ENCODE measurements at regions not wholly inside any gene's neighbourhood (a gene's known extent, or its start where the extent isn't known, plus 50 kb on each side); places are given as distances from the start of the nearest gene placed in this dataset.

- ChIA-PET CTCF (no interaction called here), POLR2A (no interaction called here)
Observed at GRCh38 chr3:31125413-31126020, 231.1 kb upstream of the GADL1 start.

DNA sequence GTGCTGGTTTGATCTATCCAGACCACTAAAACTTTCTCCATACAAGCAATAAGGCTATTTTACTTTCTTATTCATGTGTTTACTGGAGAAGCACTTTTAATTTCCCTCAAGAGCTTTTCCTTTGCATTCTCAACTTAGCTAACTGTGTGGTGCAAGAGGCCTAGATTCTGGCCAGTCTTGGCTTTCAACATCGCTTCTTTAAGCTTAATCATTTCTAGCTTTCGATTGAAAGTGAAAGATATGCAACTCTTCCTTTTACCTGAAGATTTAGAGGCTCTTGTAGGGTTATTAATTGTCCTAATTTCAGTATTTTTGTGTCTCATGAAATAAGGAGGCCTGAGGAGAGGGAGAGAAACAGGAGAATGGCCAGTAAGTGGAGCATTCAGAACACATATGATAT, 234.8 kb upstream of the GADL1 start:
- POLR2A ChIA-PET: no interaction called here
- CTCF ChIA-PET: interaction anchor here (1.3 kb wide), 1 partner anchor 360 kb away, joined by 4 read pairs; no protein-coding TSS in a partner anchor

GRCh38 chr3:31132132-31132769, 237.8 kb upstream of the GADL1 start:
- ChIA-PET CTCF (interaction anchor here (0.7 to 1.2 kb wide), 2 partner anchors 363 to 764 kb away, joined by 3 to 4 read pairs; no protein-coding TSS in a partner anchor), POLR2A (no interaction called here)

- ChIA-PET CTCF (no interaction called here), POLR2A (no interaction called here)
Observed at GRCh38 chr3:31133541-31133940, 239.1 kb upstream of the GADL1 start.

DNA sequence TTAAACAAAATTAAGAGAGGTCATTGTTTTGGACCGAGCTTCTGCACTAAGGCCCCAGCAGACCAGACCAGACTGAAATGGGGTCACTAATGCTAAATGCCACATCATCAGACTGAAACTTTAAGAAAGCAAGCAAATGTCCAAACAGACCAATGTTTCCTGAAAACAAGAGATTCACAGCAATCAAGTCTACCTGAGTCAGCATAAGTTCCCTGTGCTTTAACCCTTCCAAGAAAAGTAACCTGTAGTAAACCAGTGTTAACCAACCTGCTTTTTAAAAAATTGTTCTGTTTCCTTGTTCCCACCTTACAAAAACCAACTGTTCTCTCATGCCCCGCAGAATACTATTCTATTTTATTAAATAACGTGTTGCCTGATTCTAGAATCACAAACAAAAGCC, 241.1 kb upstream of the GADL1 start:
- ChIA-PET CTCF (no interaction called here), POLR2A (no interaction called here)

DNA sequence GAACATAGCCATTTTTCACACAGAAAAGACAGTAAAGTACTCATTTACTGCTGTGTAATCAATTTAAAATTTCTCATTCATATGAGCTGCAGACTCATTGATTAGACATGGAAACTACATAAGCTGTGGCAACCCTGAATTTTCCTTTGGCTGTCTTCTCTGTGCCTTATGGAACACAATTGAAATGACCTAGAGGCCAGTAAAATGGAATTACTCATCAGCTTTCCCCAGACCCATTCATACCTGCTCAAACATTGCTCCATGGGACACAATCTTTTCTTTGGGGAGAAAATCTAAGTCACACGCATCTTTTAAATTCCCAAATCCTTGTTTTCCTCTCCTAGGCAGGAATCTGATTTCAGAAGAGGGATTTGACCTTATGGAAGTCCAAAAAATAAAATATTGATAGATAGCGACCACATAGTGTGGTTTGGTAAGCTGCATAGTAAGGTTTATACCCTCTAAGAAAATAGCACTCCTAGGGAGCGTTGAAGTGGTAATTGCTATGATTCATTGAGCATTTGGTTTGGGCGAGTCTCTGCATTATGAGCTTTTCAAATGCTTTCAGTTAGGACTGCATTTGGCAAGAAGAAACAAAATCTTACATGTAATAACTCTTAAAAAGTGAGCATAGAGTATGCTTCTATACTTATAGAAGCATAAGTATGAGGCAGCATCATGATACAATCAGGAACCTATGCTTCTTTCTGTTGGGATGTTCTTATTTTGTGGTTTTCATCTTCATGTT, 243.4 kb upstream of the GADL1 start:
- CTCF ChIA-PET: no interaction called here
- POLR2A ChIA-PET: no interaction called here

DNA sequence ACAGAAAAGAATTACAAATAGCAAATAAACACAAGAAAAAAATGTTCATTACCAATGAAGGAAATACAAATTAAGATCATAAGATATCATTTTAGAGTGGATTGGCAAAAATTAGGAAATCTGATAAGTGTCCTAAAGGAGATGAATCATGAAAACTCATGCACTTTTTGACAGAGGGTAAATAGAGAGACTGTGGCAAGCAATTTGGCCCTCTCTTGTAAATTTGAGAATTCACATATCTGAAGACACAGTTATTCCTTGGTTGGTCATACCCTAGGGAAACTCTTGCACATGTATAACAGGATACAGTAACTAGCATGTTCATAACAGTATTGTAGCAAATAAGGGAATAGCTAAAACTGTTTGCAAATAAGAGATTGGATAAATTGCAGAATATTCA, 246.0 kb upstream of the GADL1 start:
- CTCF ChIA-PET: no interaction called here
- POLR2A ChIA-PET: no interaction called here

- POLR2A ChIA-PET: no interaction called here
- CTCF ChIA-PET: no interaction called here
Observed at GRCh38 chr3:31142139-31142538, 247.7 kb upstream of the GADL1 start.

GRCh38 chr3:31142543-31142942, 248.1 kb upstream of the GADL1 start:
- POLR2A ChIA-PET: no interaction called here

GRCh38 chr3:31145062-31145461, 250.6 kb upstream of the GADL1 start:
- POLR2A ChIA-PET: no interaction called here
- CTCF ChIA-PET: no interaction called here

More at GRCh38 chr3:31142543-31142942, 248.1 kb upstream of the GADL1 start:
- CTCF ChIA-PET: no interaction called here

GRCh38 chr3:31147550-31147949, 253.1 kb upstream of the GADL1 start:
- ChIA-PET CTCF (no interaction called here), POLR2A (no interaction called here)

GRCh38 chr3:31157047-31157694, 262.7 kb upstream of the GADL1 start:
- CTCF ChIA-PET: no interaction called here
- POLR2A ChIA-PET: no interaction called here

DNA sequence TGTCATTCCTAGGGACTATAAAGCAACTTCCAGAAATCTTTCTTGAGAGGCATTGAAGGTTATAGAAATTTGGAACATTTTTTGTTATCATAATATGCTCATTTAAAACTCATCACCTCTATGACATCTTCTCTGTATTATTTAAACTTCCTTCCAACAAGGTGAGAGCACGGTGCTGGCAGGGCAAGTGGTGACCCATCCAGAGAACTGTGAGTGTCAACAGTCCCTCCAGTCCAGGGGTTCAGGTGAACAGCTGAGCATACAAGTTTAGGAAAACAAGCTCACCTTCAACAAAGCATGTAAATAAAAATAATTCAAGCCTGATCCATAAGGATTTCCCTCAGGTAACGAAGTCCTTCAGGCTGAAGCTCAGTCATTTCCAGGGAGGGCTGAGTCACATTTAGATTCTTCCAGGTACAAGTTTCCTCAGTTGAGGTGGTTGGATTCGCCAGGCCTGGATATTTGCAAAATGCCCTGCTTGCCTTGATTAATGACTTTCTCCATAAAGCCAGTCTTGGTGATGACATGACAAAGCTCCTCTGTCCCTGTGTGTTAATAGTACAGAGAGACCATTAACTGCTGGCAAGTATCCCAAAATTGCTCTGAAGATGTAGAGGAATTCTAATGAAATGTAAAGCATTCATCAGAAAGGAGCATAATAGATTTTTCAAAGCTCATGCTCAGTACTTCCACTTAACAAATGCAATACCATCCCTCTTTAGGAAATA, 263.6 kb upstream of the GADL1 start:
- CTCF ChIA-PET: no interaction called here
- POLR2A ChIA-PET: no interaction called here

- ChIA-PET CTCF (no interaction called here), POLR2A (no interaction called here)
Observed at GRCh38 chr3:31159331-31160039, 265.0 kb upstream of the GADL1 start.

DNA sequence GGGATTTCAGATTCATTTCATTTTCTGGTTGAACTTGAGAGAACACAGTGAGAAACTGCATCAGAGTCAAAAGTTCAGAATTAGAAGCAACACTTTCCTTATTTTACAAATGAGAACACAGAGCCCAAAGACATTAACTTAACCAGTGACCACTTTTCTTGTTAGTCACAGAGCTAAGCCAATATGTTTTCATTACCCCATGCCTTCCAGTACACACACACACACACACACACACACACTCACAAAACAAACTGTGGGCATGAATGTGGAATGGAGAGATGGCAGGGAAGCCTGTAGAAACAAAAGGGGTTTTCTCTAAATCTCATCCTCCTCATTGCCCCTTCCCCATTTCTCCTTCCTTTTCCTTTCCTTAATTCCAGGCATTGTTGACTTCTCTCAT, 267.4 kb upstream of the GADL1 start:
- CTCF ChIA-PET: no interaction called here

DNA sequence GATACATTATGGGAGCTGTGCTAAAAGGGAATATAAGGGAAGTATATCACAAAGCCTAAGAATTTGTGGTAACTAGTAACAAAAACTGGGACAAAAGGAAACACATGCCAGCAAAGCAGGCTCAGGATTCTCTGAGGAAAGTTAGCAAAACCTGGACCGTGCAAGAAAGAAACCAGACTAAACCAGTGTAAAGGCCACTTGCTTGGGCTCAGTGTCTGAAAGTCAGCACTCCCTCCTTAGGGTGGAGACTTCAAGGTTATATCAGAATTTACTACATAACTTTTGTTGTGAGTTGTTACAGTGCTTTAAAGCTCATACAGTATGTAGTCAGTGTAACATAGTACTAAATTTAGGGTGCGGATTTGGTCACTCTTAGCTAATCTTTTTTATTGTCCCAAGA, 269.9 kb upstream of the GADL1 start:
- ChIA-PET POLR2A (no interaction called here), CTCF (no interaction called here)

More for the DNA sequence above, 267.4 kb upstream of the GADL1 start:
- POLR2A ChIA-PET: interaction anchor here (0.7 kb wide), 1 partner anchor 100 kb away, joined by 4 read pairs; no protein-coding TSS in a partner anchor

DNA sequence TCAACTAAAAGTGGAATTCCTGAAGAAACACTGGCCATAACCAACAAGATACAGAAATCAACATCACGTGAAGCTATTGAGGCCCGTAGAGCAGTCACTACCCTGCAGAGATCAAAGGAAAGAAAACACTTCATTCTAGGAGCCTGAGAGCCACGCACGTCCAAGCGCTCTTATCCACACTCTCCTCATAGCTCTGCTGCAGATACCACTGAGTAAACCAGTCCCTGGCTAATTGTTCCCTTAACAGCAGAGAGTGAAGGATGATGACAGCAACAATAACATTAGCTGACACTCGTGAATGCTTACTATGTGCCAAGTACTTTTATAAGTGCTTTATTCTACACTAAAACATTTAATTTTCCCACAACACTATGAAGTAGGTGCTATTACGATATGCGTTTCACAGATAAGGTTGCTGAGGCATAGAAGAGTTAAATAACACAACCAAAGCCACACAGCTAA, 271.0 kb upstream of the GADL1 start:
- POLR2A ChIA-PET: no interaction called here
- CTCF ChIA-PET: no interaction called here

- ChIA-PET CTCF (no interaction called here), POLR2A (no interaction called here)
Observed at GRCh38 chr3:31166249-31166885, 271.9 kb upstream of the GADL1 start.

DNA sequence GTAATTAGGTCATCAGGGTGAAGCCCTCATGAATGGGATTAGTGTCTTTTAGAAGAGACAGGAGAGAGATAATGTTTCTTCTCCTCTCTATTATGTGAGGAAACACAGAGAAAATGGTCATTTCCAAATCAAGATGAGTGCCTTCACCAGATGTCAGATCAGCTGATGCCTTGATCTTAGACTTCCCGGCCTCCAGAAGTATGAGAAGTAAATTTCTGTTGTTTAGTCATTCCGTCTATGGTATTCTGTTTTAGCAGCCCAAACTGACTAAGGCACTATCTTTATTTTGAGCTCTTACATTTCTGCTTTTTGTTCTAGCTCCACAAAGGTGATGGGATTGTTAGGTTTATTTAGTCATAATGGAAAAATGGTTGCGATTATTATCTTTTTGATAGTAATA, 273.2 kb upstream of the GADL1 start:
- POLR2A ChIA-PET: no interaction called here
- CTCF ChIA-PET: no interaction called here
